HG03139 (cell line): ENCODE measurements at regions not wholly inside any gene's neighbourhood (a gene's known extent, or its start where the extent isn't known, plus 50 kb on each side); places are given as distances from the start of the nearest gene placed in this dataset.

Experiments used
- ATAC-seq: cut with Tn5 transposase; IDR thresholded peaks from one replicate; pipeline ENCODE4 v1.9.1; 2021; ENCODE audit not compliant: unreplicated experiment

GRCh38 chr18:56038171-56039030 is 450.4 kb upstream of the TCF4 start:
- no peak for ATAC-seq

- ATAC-seq, result no peak
Observed at GRCh38 chr18:56036741-56037140, 448.7 kb upstream of the TCF4 start.

- ATAC-seq, result no peak
Observed at GRCh38 chr18:56035546-56035945, 447.6 kb upstream of the TCF4 start.

- no peak for ATAC-seq
Observed at GRCh38 chr18:56034949-56035348, 447.0 kb upstream of the TCF4 start.

GRCh38 chr18:56030060-56030459 is 442.1 kb upstream of the TCF4 start:
- ATAC-seq, result no peak

GRCh38 chr18:56028514-56028913 is 440.5 kb upstream of the TCF4 start:
- no peak for ATAC-seq

- no peak for ATAC-seq
Observed at GRCh38 chr18:56026509-56026908, 438.5 kb upstream of the TCF4 start.

- ATAC-seq, result no peak
Observed at GRCh38 chr18:56021809-56022195, 433.8 kb upstream of the TCF4 start.

GRCh38 chr18:56021136-56021808 is 433.3 kb upstream of the TCF4 start:
- no peak for ATAC-seq

GRCh38 chr18:56019908-56020307 is 431.9 kb upstream of the TCF4 start:
- ATAC-seq, result no peak

GRCh38 chr18:56019156-56019555 is 431.2 kb upstream of the TCF4 start:
- ATAC-seq, result no peak

GRCh38 chr18:56009411-56009810 is 421.4 kb upstream of the TCF4 start:
- ATAC-seq, result no peak

- ATAC-seq, result no peak
Observed at GRCh38 chr18:56003720-56004088, 415.7 kb upstream of the TCF4 start.

GRCh38 chr18:56003009-56003719 is 415.2 kb upstream of the TCF4 start:
- ATAC-seq, result no peak

- no peak for ATAC-seq
Observed at GRCh38 chr18:56001576-56001975, 413.6 kb upstream of the TCF4 start.

GRCh38 chr18:56000041-56000440 is 412.0 kb upstream of the TCF4 start:
- no peak for ATAC-seq

- ATAC-seq, result no peak
Observed at GRCh38 chr18:55999641-56000040, 411.6 kb upstream of the TCF4 start.

GRCh38 chr18:55998801-55999385 is 410.9 kb upstream of the TCF4 start:
- ATAC-seq, result no peak

- no peak for ATAC-seq
Observed at GRCh38 chr18:55998071-55998522, 410.1 kb upstream of the TCF4 start.

- no peak for ATAC-seq
Observed at GRCh38 chr18:55997151-55997561, 409.2 kb upstream of the TCF4 start.

GRCh38 chr18:55996717-55997116 is 408.7 kb upstream of the TCF4 start:
- no peak for ATAC-seq
